ENCODE measurements at regions not wholly inside any gene's neighbourhood (a gene's known extent, or its start where the extent isn't known, plus 50 kb on each side); places are given as distances from the start of the nearest gene placed in this dataset.

DNA sequence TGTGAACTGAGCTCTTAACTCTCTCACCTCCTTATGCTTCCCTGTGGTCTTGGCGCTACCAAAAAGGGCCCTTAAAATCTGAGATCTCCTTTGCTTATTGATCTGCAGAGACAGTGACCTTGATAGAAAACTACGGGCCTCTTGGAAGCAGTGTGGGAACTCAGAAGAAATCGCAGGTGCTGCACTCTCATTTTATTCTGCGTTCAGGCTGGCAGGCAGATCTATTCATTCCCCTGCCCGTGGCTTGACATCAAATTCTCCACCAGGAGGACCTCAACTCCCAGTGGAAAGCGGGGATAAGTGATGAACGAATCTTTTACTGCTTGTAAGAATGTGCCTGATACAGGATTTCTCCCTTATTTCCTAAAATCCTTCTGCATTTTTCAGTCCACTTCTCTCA, 143.2 kb upstream of the SEL1L start:
- no peak for DNase-seq (ENCODE audit: extremely low spot score)
- ChIA-PET POLR2A (no interaction called here), CTCF (no interaction called here)
- TF ChIP-seq CTBP1 (IDR thresholded peaks at IDR 0.05; ENCODE audit: borderline replicate concordance) (no peak), FOXM1 (IDR thresholded peaks at IDR 0.05; ENCODE audit: borderline replicate concordance) (no peak), NFRKB (IDR thresholded peaks at IDR 0.05) (no peak), BHLHE40 (IDR thresholded peaks at IDR 0.05; ENCODE audit: borderline replicate concordance) (no peak), PKNOX1 (IDR thresholded peaks at IDR 0.05) (no peak), L3MBTL2 (conservative IDR thresholded peaks at IDR 0.05) (no peak), SP1 (IDR thresholded peaks at IDR 0.05) (no peak)

DNA sequence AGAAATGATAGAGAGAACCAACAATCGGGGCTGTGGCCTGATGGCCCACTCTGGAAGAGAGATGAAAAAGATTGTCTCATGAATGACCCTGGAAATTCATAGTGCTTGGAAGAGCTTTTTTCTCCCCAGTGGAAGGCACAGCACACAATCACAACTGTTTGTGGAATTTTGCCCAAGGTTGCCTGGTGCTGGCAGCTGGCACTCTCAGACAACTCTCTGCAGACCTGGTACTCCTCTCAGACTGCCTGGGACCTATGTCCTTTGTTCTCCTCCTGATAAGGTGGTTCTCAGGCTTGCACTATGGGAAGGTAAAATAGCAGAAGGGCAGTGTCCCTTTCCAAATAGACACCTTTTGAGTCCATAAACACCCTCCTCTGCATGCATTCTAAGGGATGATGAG, 144.1 kb upstream of the SEL1L start:
- ChIA-PET POLR2A (no interaction called here), CTCF (no interaction called here)
- no peak for TF ChIP-seq TARDBP (IDR thresholded peaks at IDR 0.05)
- TF ChIP-seq SUZ12 (IDR thresholded peaks at IDR 0.05) = no peak
- TF ChIP-seq FOXA1 (IDR thresholded peaks at IDR 0.05) = no peak
- no peak for TF ChIP-seq CTBP1 (IDR thresholded peaks at IDR 0.05; ENCODE audit: borderline replicate concordance)
- TF ChIP-seq PKNOX1 (IDR thresholded peaks at IDR 0.05) = no peak
- no peak for TF ChIP-seq NFRKB (IDR thresholded peaks at IDR 0.05)
- no peak for TF ChIP-seq ARNT (IDR thresholded peaks at IDR 0.05)
- TF ChIP-seq LEF1 (IDR thresholded peaks at IDR 0.05; ENCODE audit: borderline replicate concordance) = no peak
- no peak for TF ChIP-seq FOXM1 (IDR thresholded peaks at IDR 0.05; ENCODE audit: borderline replicate concordance)
- no peak for TF ChIP-seq SP1 (IDR thresholded peaks at IDR 0.05)
- TF ChIP-seq L3MBTL2 (conservative IDR thresholded peaks at IDR 0.05) = no peak
- no peak for TF ChIP-seq ZNF384 (IDR thresholded peaks at IDR 0.05)
- TF ChIP-seq HDGF (IDR thresholded peaks at IDR 0.05; ENCODE audit: borderline replicate concordance) = no peak
- DNase-seq (ENCODE audit: extremely low spot score) = no peak

DNA sequence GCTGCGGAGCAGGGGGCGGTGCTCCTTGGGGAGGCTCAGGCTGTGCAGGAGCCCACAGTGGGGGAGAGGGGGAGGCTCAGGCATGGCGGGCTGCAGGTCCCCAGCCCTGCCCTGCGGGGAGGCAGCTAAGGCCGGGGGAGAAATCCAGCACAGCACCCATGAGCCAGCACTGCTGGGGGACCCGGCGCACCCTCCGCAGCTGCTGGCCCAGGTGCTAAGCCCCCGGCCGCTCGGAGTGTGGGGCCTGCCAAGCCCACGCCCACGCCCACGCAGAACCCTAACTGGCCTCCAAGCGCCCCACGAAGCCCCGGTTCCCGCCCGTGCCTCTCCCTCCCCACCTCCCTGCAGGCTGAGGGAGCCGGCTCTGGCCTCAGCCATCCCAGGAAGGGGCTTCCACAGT, 145.6 kb upstream of the SEL1L start:
- no peak for DNase-seq (ENCODE audit: extremely low spot score)
- POLR2A ChIA-PET = no interaction called here
- TF ChIP-seq ZNF384 (IDR thresholded peaks at IDR 0.05) = no peak
- no peak for TF ChIP-seq CTBP1 (IDR thresholded peaks at IDR 0.05; ENCODE audit: borderline replicate concordance)
- no peak for TF ChIP-seq FOXK2 (IDR thresholded peaks at IDR 0.05)
- TF ChIP-seq TARDBP (IDR thresholded peaks at IDR 0.05) = no peak
- TF ChIP-seq SP1 (IDR thresholded peaks at IDR 0.05) = no peak
- TF ChIP-seq L3MBTL2 (conservative IDR thresholded peaks at IDR 0.05) = no peak
- TF ChIP-seq NFRKB (IDR thresholded peaks at IDR 0.05) = no peak
- TF ChIP-seq FOXM1 (IDR thresholded peaks at IDR 0.05; ENCODE audit: borderline replicate concordance) = no peak
- no peak for TF ChIP-seq ARNT (IDR thresholded peaks at IDR 0.05)
- no peak for TF ChIP-seq SUZ12 (IDR thresholded peaks at IDR 0.05)
- CTCF ChIA-PET = no interaction called here

GRCh38 chr14:81681541-81681940, 147.9 kb upstream of the SEL1L start:
- CTCF ChIA-PET = no interaction called here
- POLR2A ChIA-PET = no interaction called here
- TF ChIP-seq L3MBTL2 (conservative IDR thresholded peaks at IDR 0.05) (no peak), ELF4 (IDR thresholded peaks at IDR 0.05) (no peak), ZNF384 (IDR thresholded peaks at IDR 0.05) (no peak), NFRKB (IDR thresholded peaks at IDR 0.05) (no peak), FOXM1 (IDR thresholded peaks at IDR 0.05; ENCODE audit: borderline replicate concordance) (no peak), SP1 (IDR thresholded peaks at IDR 0.05) (no peak), HDGF (IDR thresholded peaks at IDR 0.05; ENCODE audit: borderline replicate concordance) (no peak), SUZ12 (IDR thresholded peaks at IDR 0.05) (no peak), PKNOX1 (IDR thresholded peaks at IDR 0.05) (no peak), FOXA1 (IDR thresholded peaks at IDR 0.05) (no peak), BHLHE40 (IDR thresholded peaks at IDR 0.05; ENCODE audit: borderline replicate concordance) (no peak), ARNT (IDR thresholded peaks at IDR 0.05) (no peak), CTBP1 (IDR thresholded peaks at IDR 0.05; ENCODE audit: borderline replicate concordance) (no peak)
- no peak for DNase-seq (ENCODE audit: extremely low spot score)

DNA sequence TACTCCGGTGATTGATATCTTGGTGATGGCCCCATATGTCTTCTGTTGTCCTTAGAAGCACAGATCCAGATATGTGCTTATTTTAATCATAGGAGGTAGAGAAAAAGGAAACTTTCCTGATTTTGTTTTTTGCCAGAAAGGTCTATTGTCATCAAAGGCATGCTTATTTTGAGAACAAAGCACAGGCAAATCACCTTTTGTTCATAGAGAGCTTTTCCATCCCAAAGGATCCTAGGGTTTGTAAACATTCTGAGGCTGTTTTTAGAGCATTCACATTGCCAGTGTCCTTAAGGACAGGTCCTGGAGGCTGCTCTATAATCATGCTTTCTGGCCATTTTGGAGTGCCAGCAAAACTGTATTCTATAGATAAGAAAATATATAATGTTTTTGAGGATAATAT, 148.5 kb upstream of the SEL1L start:
- DNase-seq (ENCODE audit: extremely low spot score) = no peak
- ChIA-PET CTCF (no interaction called here), POLR2A (no interaction called here)
- TF ChIP-seq ZNF384 (IDR thresholded peaks at IDR 0.05) (no peak), CTBP1 (IDR thresholded peaks at IDR 0.05; ENCODE audit: borderline replicate concordance) (no peak), NFRKB (IDR thresholded peaks at IDR 0.05) (no peak), FOXK2 (IDR thresholded peaks at IDR 0.05) (no peak), LEF1 (IDR thresholded peaks at IDR 0.05; ENCODE audit: borderline replicate concordance) (no peak), BHLHE40 (IDR thresholded peaks at IDR 0.05; ENCODE audit: borderline replicate concordance) (no peak), ARNT (IDR thresholded peaks at IDR 0.05) (no peak), TARDBP (IDR thresholded peaks at IDR 0.05) (no peak), FOXA1 (IDR thresholded peaks at IDR 0.05) (no peak), ELF4 (IDR thresholded peaks at IDR 0.05) (no peak), L3MBTL2 (conservative IDR thresholded peaks at IDR 0.05) (no peak), HDGF (IDR thresholded peaks at IDR 0.05; ENCODE audit: borderline replicate concordance) (no peak), SP1 (IDR thresholded peaks at IDR 0.05) (no peak), PKNOX1 (IDR thresholded peaks at IDR 0.05) (no peak), SUZ12 (IDR thresholded peaks at IDR 0.05) (no peak), FOXM1 (IDR thresholded peaks at IDR 0.05; ENCODE audit: borderline replicate concordance) (no peak)

- DNase-seq (ENCODE audit: extremely low spot score) = no peak
- ChIA-PET POLR2A (no interaction called here), CTCF (no interaction called here)
- TF ChIP-seq PKNOX1 (IDR thresholded peaks at IDR 0.05) (no peak), LEF1 (IDR thresholded peaks at IDR 0.05; ENCODE audit: borderline replicate concordance) (no peak), HDGF (IDR thresholded peaks at IDR 0.05; ENCODE audit: borderline replicate concordance) (no peak), ARNT (IDR thresholded peaks at IDR 0.05) (no peak), L3MBTL2 (conservative IDR thresholded peaks at IDR 0.05) (no peak), NFRKB (IDR thresholded peaks at IDR 0.05) (no peak), SP1 (IDR thresholded peaks at IDR 0.05) (no peak), SUZ12 (IDR thresholded peaks at IDR 0.05) (no peak)
Observed at GRCh38 chr14:81682701-81683100, 149.0 kb upstream of the SEL1L start.
